ENCODE measurements at regions not wholly inside any gene's neighbourhood (a gene's known extent, or its start where the extent isn't known, plus 50 kb on each side); places are given as distances from the start of the nearest gene placed in this dataset.
"Not testable (repeated sequence)": the region's sequence is repeated elsewhere in the genome, so short reads cannot be mapped to it uniquely, and the experiment has no call there.

- no peak for DNase-seq
These were observed 78.2 kb upstream of the TRPM1 start for GRCh38 chr15:31179693-31180092.

GRCh38 chr15:31193291-31193690, 91.8 kb upstream of the TRPM1 start:
- no peak for DNase-seq

- DNase-seq: no peak
These were observed 94.3 kb upstream of the TRPM1 start for GRCh38 chr15:31195871-31196270.

GRCh38 chr15:31197497-31198414, 96.2 kb upstream of the TRPM1 start:
- peak; percentile 64 to 70 for DNase-seq

- peak; percentile 70 to 71 for DNase-seq
These were observed 99.2 kb upstream of the TRPM1 start for GRCh38 chr15:31200735-31201151.

- DNase-seq: no peak
These were observed 101.4 kb upstream of the TRPM1 start for GRCh38 chr15:31202953-31203352.

- DNase-seq: no peak
These were observed 102.5 kb upstream of the TRPM1 start for GRCh38 chr15:31203999-31204398.

- DNase-seq: no peak
These were observed 105.1 kb upstream of the TRPM1 start for GRCh38 chr15:31206386-31207181.

GRCh38 chr15:31207246-31207645, 105.7 kb upstream of the TRPM1 start:
- DNase-seq: no peak

- not testable (repeated sequence) for DNase-seq
These were observed 106.3 kb upstream of the TRPM1 start for GRCh38 chr15:31207861-31208260.

GRCh38 chr15:31208817-31209216, 107.3 kb upstream of the TRPM1 start:
- no peak for DNase-seq

GRCh38 chr15:31211353-31211752, 109.8 kb upstream of the TRPM1 start:
- DNase-seq: peak in 1 of 2 experiments; percentile 2

GRCh38 chr15:31212326-31213080, 111.0 kb upstream of the TRPM1 start:
- DNase-seq: no peak

- no peak for DNase-seq
These were observed 112.3 kb upstream of the KLF13 start for GRCh38 chr15:31214158-31214863.

- no peak for DNase-seq
These were observed 111.7 kb upstream of the KLF13 start for GRCh38 chr15:31214864-31215489.

- peak; percentile 90 to 91 for DNase-seq
These were observed 111.0 kb upstream of the KLF13 start for GRCh38 chr15:31215490-31216214.

GRCh38 chr15:31216215-31216911, 110.3 kb upstream of the KLF13 start:
- peak; percentile 50 to 58 for DNase-seq

- no peak for DNase-seq
These were observed 109.6 kb upstream of the KLF13 start for GRCh38 chr15:31217067-31217466.

- DNase-seq: no peak
These were observed 108.9 kb upstream of the KLF13 start for GRCh38 chr15:31217566-31218270.

GRCh38 chr15:31219221-31219620, 107.4 kb upstream of the KLF13 start:
- no peak for DNase-seq
